ENCODE measurements at regions not wholly inside any gene's neighbourhood (a gene's known extent, or its start where the extent isn't known, plus 50 kb on each side); places are given as distances from the start of the nearest gene placed in this dataset.
A peak's percentile ranks its signal among the peaks of the same experiment; 100 is the strongest.

GRCh38 chr1:214899908-214900460 lies 182.6 kb upstream of the KCNK2 start:
- Mint-ChIP-seq H3K27me3 (ENCODE audit: low read depth) (no peaks in the 10 kb centered on the region), H3K4me3 (no peak overlapping the region), H3K36me3 (no peaks in the 10 kb centered on the region), H3K4me1 (peaks cover 7% of the 10 kb centered on the region; the same call in 1 of the 2 replicates), H3K9me3 (no peaks in the 10 kb centered on the region), H3K27ac (no peak overlapping the region)
- CTCF ChIA-PET: interaction anchor here (0.5 kb wide), 1 partner anchor 156 kb away, joined by 3 read pairs; no protein-coding TSS in a partner anchor
- POLR2A ChIA-PET: no interaction called here
- no peak for TF ChIP-seq ZNF396 (CRISPR knock-in tag; IDR thresholded peaks at IDR 0.05; ENCODE audit: borderline replicate concordance)
- no peak for TF ChIP-seq FOXJ3 (CRISPR knock-in tag; IDR thresholded peaks at IDR 0.05; ENCODE audit: borderline replicate concordance)
- TF ChIP-seq STAT6 (CRISPR knock-in tag; conservative IDR thresholded peaks at IDR 0.05; ENCODE audit: low read depth): no peak
- no peak for TF ChIP-seq ZNF317 (CRISPR knock-in tag; IDR thresholded peaks at IDR 0.05; ENCODE audit: borderline replicate concordance, low read depth)
- TF ChIP-seq ETV6 (CRISPR knock-in tag; IDR thresholded peaks at IDR 0.05): no peak
- TF ChIP-seq AFF4 (CRISPR knock-in tag; IDR thresholded peaks at IDR 0.05; ENCODE audit: borderline replicate concordance): no peak
- TF ChIP-seq ZNF512 (CRISPR knock-in tag; IDR thresholded peaks at IDR 0.05; ENCODE audit: borderline replicate concordance): no peak
- no peak for TF ChIP-seq JUN (CRISPR knock-in tag; IDR thresholded peaks at IDR 0.05)
- TF ChIP-seq GTF2I (CRISPR knock-in tag; conservative IDR thresholded peaks at IDR 0.05): no peak
- TF ChIP-seq USF1 (CRISPR knock-in tag; IDR thresholded peaks at IDR 0.05): no peak
- no peak for TF ChIP-seq NFYB (CRISPR knock-in tag; conservative IDR thresholded peaks at IDR 0.05; ENCODE audit: low read depth)
- TF ChIP-seq TEAD1 (CRISPR knock-in tag; IDR thresholded peaks at IDR 0.05): no peak
- no peak for TF ChIP-seq NR2C2 (CRISPR knock-in tag; IDR thresholded peaks at IDR 0.05)
- TF ChIP-seq CTCF (IDR thresholded peaks at IDR 0.05): no peak
- ATAC-seq (peak; percentile 73), DNase-seq (ENCODE audit: low spot score) (no peak)

GRCh38 chr1:214900590-214900989 lies 181.9 kb upstream of the KCNK2 start:
- H3K4me1 Mint-ChIP-seq: peaks cover 7% of the 10 kb centered on the region; the same call in 1 of the 2 replicates
- ATAC-seq: no peak
- H3K27ac Mint-ChIP-seq: no peak overlapping the region
- no peaks in the 10 kb centered on the region for H3K9me3 Mint-ChIP-seq
- ChIA-PET CTCF (no interaction called here), POLR2A (no interaction called here)
- no peak for DNase-seq (ENCODE audit: low spot score)
- no peaks in the 10 kb centered on the region for H3K36me3 Mint-ChIP-seq
- no peaks in the 10 kb centered on the region for H3K27me3 Mint-ChIP-seq (ENCODE audit: low read depth)
- H3K4me3 Mint-ChIP-seq: no peak overlapping the region
- no peak for TF ChIP-seq ZBTB21 (CRISPR knock-in tag; IDR thresholded peaks at IDR 0.05; ENCODE audit: borderline replicate concordance)
- TF ChIP-seq ZNF281 (CRISPR knock-in tag; IDR thresholded peaks at IDR 0.05): no peak
- no peak for TF ChIP-seq PREB (CRISPR knock-in tag; IDR thresholded peaks at IDR 0.05; ENCODE audit: borderline replicate concordance)
- TF ChIP-seq GRHL2 (CRISPR knock-in tag; IDR thresholded peaks at IDR 0.05; ENCODE audit: insufficient replicate concordance, severe bottlenecking): no peak
- TF ChIP-seq GABPB1 (CRISPR knock-in tag; IDR thresholded peaks at IDR 0.05): no peak
- no peak for TF ChIP-seq JAZF1 (CRISPR knock-in tag; IDR thresholded peaks at IDR 0.05)
- no peak for TF ChIP-seq CREM (CRISPR knock-in tag; IDR thresholded peaks at IDR 0.05)

All from WTC11 (cell line).